GM10266 (cell line): ENCODE measurements at regions not wholly inside any gene's neighbourhood (a gene's known extent, or its start where the extent isn't known, plus 50 kb on each side); places are given as distances from the start of the nearest gene placed in this dataset.

Source experiments
- DNase-seq: peaks from one replicate; pipeline ENCODE4 v3.0.0; 2012; ENCODE audit errors: extremely low spot score
- CTCF ChIP-seq: IDR thresholded peaks from 2 replicates; pipeline ENCODE4 v1.5.1; 2012; ENCODE audit warnings: mild to moderate bottlenecking, low read depth; ENCODE audit not compliant: control insufficient read depth, insufficient read depth; ENCODE audit errors: missing control alignments

GRCh38 chr7:88700725-88701124 lies 58.8 kb upstream of the ZNF804B start:
- no peak for DNase-seq
- no peak for TF ChIP-seq CTCF

DNA sequence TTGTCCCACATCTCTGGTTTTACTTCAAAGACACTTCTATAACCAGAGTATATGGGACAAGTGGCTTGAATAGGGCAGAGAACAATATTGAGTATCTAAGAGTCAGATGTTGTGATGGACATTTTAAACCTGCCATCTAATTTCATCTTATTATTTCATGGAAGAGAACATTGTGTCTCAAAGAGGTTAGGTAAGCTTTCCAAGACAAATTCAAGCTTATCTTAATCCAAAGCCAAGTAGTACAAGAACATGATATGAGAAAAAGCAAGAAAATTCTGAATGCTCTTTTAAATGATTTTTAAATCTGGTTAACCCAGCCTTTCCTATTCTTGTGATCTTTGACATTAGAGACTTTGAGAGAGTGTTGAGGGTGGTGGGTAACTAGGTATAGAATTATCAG lies 65.3 kb upstream of the ZNF804B start:
- no peak for TF ChIP-seq CTCF
- no peak for DNase-seq

DNA sequence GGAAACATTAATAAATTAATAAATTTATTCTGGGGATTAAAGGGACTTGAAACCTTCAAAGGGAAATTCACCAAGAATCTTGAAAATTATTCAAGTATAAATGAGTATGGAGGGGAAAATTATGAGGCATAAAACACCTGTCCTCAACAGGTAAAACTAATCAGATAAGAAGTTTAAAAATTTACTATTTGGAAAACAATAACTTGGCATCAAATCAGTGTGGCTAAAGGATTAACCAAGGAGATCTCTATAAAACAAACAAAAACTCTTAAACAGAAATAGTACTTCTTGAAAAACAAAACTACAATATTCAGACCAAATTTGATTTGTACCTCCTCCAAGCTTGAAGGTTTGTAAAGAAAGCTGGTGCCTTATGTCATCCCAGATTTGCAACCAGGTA lies 66.4 kb upstream of the ZNF804B start:
- no peak for TF ChIP-seq CTCF
- DNase-seq, result no peak

DNA sequence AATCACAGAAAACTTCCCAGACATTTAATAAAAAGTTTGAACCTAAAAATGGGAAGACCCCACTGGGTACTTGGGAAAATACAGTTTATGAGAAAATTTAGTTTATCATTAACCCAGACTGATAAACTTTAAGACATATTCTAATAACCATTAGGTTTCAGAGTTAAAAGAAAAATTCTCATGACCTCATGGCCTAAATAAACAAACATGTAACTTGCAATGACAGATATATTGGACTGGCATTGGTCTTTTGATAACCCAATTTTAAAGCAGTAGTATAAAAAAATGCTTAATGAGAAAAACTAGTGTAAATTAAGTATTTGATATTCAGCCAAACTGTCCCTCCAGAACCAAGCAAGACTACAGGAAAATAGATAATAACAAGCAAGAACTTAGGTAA lies 67.0 kb upstream of the ZNF804B start:
- no peak for TF ChIP-seq CTCF
- no peak for DNase-seq

GRCh38 chr7:88689821-88690220 lies 69.7 kb upstream of the ZNF804B start:
- no peak for DNase-seq
- TF ChIP-seq CTCF, result no peak

DNA sequence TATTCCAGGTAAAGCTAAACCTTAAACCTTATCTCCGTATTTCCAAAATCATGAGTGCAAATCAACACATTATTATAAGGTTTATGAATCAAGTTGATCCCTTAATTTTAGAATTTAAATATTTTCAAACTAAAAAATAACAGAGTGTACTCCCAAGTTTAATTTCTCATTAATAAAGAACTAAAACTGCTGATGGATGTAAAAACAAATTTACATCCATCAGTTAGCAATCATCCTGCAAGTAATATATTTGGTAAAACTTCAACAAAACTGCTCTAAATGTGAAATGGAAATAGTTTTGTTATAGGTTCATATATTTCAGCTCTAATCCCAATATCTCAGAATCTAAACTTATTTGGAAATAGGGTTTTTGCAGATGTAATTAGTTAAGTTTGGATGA lies 71.3 kb upstream of the ZNF804B start:
- no peak for DNase-seq
- no peak for TF ChIP-seq CTCF

DNA sequence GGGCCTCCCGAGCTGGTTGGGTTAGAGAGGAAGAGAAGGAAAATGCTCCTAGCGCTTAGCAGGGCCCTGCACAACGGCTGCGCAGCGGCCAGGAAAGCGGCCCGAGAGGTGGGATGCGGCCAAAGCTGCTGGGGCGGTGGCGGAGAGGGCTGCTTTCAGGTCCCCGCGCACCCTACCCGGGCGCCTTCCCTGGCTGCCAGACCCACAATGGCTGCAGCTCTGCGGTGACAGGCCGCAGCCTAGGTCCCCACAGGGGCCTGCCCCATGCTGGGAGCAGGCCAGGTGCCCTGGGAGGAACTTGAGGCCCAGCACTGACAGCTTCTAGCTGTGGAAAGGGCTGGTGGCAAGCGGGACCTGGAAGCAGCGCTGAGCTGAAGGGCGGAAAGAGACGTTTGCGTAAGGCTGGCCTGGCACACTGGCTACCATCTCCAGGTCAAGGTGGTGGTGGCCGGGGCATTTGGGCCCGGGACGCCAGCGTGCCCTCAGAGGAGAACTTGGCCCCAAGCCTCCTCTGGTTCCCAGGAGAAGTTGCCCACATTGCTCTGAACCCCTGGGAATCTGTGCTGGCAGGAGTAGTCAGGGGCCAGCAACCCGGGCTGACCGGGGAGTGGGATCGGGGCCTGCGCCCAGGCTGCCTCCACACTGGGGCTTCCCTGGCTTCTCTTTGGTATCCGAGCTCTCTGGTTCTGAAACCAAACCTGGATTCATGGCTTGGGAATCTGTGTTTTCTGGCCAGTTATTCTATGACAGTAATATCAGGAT lies 72.9 kb upstream of the ZNF804B start:
- TF ChIP-seq CTCF, result no peak
- no peak for DNase-seq
